ENCODE measurements at regions not wholly inside any gene's neighbourhood (a gene's known extent, or its start where the extent isn't known, plus 50 kb on each side); places are given as distances from the start of the nearest gene placed in this dataset.
"Not testable (repeated sequence)": the region's sequence is repeated elsewhere in the genome, so short reads cannot be mapped to it uniquely, and the experiment has no call there.

GRCh38 chr1:38497921-38498656, 361.5 kb downstream of the RRAGC start:
- DNase-seq: no peak

DNA sequence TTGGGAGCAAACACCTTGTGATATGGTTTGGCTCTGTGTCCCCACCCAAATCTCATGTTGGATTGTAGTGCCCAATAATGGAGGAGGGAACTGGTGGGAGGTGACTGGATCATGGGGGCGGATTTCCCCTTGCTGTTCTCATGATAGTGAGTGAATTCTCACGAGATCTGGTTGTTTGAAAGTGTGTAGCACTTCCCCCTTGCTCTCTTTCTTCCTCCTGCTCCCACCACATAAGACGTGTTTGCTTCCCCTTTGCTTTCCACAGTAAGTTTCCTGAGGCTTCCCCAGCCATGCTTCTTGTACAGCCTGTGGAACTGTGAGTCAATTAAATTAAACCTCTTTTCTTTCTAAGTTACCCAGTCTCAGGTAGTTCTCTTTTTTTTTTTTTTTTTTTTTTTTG, 366.3 kb downstream of the RRAGC start:
- DNase-seq: not testable (repeated sequence)

GRCh38 chr1:38489844-38490270, 369.7 kb downstream of the RRAGC start:
- peak; percentile 64 for DNase-seq

GRCh38 chr1:38488162-38488898, 371.2 kb downstream of the RRAGC start:
- DNase-seq: no peak

DNA sequence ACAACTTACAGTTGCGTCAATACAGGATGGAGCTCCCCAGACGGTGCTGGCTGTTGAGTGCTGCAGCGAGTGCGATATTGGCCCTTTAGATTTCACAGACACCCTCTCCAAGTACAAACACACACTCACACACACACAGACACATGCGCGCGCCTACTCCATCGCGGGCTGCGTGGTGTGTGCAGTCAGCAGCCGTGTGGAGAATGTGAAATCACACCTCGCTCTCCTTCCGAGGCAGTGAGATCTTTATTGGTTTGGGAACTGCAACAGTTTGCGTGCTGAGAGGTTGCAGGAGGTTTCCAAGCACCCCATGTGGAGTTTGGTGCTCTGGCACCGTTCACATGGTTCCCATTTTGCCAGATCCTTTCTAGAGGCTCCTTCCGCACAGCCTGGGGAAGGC, 372.2 kb downstream of the RRAGC start:
- DNase-seq: no peak

GRCh38 chr1:38486085-38486484, 373.5 kb downstream of the RRAGC start:
- DNase-seq: no peak

DNA sequence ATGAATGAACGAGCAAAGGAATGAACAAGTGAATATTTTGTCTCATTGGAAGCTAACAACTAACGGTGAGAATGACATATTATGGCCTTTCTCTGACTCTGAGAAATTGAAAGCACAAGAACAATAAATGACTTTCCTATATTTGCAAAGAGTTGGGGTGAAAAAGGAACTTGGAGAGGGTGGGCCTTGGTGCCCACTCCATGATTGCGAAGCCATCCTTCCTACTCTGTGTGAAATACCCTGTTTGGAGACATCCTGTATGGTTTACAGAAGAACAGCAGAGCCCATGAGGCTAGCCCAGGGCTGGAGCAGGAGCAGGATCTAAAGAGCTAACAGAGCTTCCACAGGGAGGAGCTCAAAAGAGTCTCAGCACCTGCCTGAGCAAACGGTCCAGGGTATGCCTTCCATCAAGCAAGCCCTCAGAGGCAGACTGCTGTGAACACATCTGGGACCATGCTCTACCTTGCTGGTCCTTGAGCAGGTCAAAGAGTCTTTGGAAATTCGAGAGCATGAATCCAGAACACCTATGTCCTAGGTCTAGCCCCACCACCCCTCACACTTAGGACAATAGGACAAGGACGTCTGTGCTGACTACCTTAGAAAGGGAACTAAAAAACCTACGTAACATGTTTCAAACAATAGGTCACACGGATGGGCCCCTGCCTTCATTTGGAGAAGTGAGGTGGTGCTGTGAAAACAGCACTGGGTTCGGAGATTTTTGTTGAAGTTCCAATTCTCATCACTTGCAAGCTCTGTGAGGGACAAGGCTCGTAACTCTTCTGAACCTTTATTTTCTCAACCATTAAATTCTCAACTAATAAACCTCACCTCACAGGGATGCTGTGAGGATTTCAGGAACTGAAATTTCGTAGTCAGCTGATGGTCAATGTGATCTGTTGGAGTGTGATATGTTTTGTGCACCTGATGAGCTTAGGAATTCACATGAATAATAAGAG, 377.4 kb downstream of the RRAGC start:
- DNase-seq: no peak

GRCh38 chr1:38479662-38480061, 379.9 kb downstream of the RRAGC start:
- not testable (repeated sequence) for DNase-seq

- DNase-seq: no peak
Observed at GRCh38 chr1:38477811-38478210, 381.8 kb downstream of the RRAGC start.

DNA sequence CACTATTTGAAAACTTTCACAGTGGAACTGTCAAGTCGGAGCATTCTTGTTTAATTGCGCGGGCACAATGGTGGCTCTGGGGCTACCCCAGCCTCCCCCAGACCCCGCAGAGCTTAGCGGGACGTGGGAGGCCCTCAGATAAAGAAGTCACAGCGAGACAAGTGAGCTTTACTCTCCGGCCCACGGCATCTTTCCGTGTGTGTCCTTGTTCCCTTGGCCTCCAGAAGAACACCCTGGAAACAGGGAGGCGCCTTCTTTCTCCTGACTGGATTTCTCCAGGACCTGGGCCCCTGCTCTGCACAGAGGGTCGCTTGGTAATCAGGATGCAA, 382.8 kb downstream of the RRAGC start:
- DNase-seq: no peak

DNA sequence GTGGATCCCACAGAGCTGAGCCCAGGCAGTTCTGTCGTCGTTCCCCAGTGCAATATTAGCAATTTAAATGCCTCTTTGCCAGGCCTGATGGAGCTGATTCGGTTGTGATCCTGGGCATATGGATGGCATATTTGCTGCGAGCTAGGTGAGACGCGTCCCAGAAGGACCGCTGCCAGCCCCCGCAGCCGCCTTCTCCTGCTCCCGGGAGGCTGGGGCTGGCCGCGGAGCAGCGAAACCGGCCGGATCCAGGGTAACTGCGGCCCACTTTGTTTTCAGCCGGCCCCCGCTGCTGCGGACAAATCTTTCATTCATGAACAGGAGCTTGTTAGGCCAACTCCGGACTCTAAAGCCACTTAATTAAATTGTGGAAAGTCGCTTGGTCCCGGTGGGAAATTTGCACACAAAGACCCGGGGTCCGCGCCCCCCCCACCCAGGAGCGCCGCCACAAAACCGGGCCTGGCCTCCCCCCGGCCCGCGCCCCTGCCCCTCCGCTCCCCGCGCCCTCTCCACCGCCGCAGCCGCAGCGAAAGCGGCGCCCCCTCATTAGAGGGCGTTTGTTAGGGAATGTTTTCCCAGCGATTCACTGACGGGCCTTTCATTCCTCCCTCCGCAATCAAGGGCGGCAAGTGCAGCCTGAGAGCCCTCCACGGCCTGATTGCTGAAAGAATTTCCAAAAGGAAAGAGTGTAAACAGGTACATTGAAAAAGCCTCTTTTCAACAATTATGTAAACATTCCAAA, 383.3 kb downstream of the RRAGC start:
- DNase-seq: no peak

DNA sequence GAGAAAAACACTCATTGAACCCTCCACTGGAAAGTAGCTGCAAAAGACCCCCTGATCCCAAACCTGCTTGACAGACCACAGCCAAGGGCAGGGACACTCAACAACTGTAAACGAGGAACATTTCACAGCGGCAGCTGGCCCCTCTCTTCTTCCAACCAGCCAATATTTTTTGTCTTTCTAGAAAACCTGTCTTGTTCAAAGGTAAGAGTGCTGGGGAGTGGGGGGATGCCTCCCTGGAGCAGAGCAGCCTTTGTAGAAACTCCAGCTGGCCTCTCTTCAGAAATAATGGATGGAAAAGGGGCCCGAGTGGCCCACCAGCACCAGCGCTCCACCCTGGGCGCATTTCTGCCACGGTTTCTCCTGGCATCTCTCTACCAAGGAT, 384.0 kb downstream of the RRAGC start:
- DNase-seq: no peak

GRCh38 chr1:38474738-38475623, 384.6 kb downstream of the RRAGC start:
- DNase-seq: peak; percentile 2

- DNase-seq: no peak
Observed at GRCh38 chr1:38466487-38466886, 393.1 kb downstream of the RRAGC start.

DNA sequence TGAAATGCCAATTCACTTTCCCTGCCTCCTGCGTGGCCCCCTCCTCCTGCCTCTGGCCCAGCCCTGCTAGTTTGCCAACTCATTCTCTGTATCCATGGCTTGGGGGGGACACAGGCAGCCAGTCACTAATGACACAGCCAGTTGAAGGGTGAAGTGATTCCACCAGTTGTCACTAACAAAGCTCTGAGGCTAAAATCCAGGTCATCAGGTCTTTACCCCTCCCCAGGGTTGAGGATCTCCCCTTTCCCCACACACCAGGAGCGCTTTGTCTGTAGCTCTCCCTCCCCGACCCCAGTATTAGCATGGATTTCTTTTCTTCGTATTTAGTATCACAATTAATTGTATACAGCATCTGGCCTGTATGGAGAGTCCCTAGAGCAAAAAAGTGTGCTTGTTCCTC, 394.1 kb downstream of the RRAGC start:
- DNase-seq: no peak

GRCh38 chr1:38464071-38464661, 395.4 kb downstream of the RRAGC start:
- no peak for DNase-seq

- no peak for DNase-seq
Observed at GRCh38 chr1:38463074-38463473, 396.5 kb downstream of the RRAGC start.

DNA sequence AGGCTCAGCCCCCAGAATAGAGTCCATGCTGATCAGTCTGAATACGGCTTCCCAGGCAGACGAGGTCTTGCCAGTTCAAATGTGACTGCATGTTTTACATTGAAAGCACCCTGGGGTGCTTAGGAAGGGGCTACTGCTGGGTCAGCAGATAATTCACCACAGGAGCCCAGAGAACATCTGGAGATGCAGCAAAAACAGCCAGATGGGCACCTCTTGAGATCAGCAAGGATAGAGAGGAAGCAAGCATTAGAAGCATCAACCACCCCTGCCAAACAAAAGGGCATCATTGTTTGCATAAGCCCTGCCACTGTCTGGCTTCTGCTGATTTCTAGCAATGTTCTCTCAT, 403.1 kb downstream of the RRAGC start:
- DNase-seq: no peak

- no peak for DNase-seq
Observed at GRCh38 chr1:38455829-38456530, 403.6 kb downstream of the RRAGC start.

DNA sequence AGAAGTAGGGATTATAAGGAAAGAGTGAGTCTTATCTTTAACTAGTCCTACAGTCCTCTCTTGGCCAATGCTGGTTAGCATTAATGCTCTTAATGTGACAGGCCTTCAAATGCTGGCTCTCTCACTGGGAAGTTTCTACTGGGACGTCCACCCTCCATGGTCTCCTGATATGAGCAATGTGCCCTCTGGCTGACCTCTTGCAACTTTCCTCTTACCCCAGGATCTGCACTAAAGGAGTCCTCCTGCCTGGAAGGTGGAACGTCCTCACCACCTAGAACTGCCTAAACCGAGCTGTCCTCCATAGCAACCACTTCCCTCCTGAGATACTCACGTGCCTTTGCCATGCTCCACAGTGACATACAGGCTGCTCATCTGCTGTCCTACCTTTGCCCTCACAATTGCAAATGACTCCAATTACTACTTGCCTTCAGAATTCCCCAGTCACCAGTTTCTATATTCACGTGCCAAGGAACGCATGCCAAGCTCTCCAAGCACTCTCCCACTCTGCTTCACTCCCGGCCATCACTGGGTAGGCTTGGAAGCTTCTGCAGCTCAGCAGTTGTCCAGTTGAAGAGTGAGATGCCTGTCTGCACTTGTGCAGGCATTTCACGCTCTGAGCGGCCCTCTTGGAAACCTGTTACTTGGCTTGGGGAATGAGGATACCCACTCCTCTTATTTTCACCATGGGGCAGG, 404.7 kb downstream of the RRAGC start:
- no peak for DNase-seq
